ENCODE measurements at regions not wholly inside any gene's neighbourhood (a gene's known extent, or its start where the extent isn't known, plus 50 kb on each side); places are given as distances from the start of the nearest gene placed in this dataset.

DNA sequence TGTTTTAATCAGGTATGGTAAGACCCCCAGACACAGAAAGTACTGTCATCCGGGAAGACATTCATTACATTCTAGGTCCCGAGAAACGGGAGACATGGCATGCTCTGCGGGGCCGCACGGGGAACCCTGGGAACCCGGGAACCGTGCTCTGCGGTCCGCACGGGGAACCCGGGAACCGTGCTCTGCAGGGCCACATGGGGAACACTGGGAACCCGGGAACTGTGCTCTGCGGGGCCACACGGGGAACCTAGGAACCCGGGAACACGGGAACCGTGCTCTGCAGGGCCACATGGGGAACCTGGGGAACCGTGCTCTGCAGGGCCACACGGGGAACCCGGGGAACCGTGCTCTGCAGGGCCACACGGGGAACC, 165.6 kb upstream of the SULF2 start:
- ATAC-seq: no peak
- TF ChIP-seq MAX (CRISPR knock-in tag; IDR thresholded peaks at IDR 0.05) (no peak), NFE2L1 (CRISPR knock-in tag; IDR thresholded peaks at IDR 0.05) (no peak), ZNF671 (CRISPR knock-in tag; IDR thresholded peaks at IDR 0.05) (no peak), NFYB (CRISPR knock-in tag; conservative IDR thresholded peaks at IDR 0.05; ENCODE audit: low read depth) (no peak), ESRRA (CRISPR knock-in tag; IDR thresholded peaks at IDR 0.05; ENCODE audit: borderline replicate concordance) (no peak), CREB1 (CRISPR knock-in tag; IDR thresholded peaks at IDR 0.05) (no peak), TCF7 (CRISPR knock-in tag; IDR thresholded peaks at IDR 0.05; ENCODE audit: low read depth) (no peak), ZNF263 (CRISPR knock-in tag; IDR thresholded peaks at IDR 0.05; ENCODE audit: low read depth) (no peak), ZBTB21 (CRISPR knock-in tag; IDR thresholded peaks at IDR 0.05; ENCODE audit: borderline replicate concordance) (no peak), JUN (CRISPR knock-in tag; IDR thresholded peaks at IDR 0.05) (no peak), FOXP4 (CRISPR knock-in tag; IDR thresholded peaks at IDR 0.05) (no peak), RELA (CRISPR knock-in tag; IDR thresholded peaks at IDR 0.05; ENCODE audit: borderline replicate concordance) (no peak), TEAD1 (CRISPR knock-in tag; IDR thresholded peaks at IDR 0.05) (no peak), ZNF219 (CRISPR knock-in tag; IDR thresholded peaks at IDR 0.05; ENCODE audit: borderline replicate concordance) (no peak), MYBL2 (CRISPR knock-in tag; IDR thresholded peaks at IDR 0.05) (no peak)
- TF ChIP-seq, protein P1, sequence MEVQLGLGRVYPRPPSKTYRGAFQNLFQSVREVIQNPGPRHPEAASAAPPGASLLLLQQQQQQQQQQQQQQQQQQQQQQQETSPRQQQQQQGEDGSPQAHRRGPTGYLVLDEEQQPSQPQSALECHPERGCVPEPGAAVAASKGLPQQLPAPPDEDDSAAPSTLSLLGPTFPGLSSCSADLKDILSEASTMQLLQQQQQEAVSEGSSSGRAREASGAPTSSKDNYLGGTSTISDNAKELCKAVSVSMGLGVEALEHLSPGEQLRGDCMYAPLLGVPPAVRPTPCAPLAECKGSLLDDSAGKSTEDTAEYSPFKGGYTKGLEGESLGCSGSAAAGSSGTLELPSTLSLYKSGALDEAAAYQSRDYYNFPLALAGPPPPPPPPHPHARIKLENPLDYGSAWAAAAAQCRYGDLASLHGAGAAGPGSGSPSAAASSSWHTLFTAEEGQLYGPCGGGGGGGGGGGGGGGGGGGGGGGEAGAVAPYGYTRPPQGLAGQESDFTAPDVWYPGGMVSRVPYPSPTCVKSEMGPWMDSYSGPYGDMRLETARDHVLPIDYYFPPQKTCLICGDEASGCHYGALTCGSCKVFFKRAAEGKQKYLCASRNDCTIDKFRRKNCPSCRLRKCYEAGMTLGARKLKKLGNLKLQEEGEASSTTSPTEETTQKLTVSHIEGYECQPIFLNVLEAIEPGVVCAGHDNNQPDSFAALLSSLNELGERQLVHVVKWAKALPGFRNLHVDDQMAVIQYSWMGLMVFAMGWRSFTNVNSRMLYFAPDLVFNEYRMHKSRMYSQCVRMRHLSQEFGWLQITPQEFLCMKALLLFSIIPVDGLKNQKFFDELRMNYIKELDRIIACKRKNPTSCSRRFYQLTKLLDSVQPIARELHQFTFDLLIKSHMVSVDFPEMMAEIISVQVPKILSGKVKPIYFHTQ (CRISPR knock-in tag; IDR thresholded peaks at IDR 0.05): no peak
- 0 out of 2 replicates have a peak overlapping the region, but pooled peaks have one; percentile 70 for H3K27ac Mint-ChIP-seq
- peaks cover 3% of the 10 kb centered on the region; the same call in 1 of the 2 replicates for H3K9me3 Mint-ChIP-seq
- no peaks in the 10 kb centered on the region for H3K27me3 Mint-ChIP-seq (ENCODE audit: low read depth)
- peaks cover 14% of the 10 kb centered on the region for H3K4me1 Mint-ChIP-seq
- ChIA-PET POLR2A (no interaction called here), CTCF (interaction anchor here (1.1 kb wide), 1 partner anchor 164 kb away, joined by 3 read pairs; no protein-coding TSS in a partner anchor)
- H3K36me3 Mint-ChIP-seq: no peaks in the 10 kb centered on the region
- H3K4me3 Mint-ChIP-seq: no peak overlapping the region
- DNase-seq (ENCODE audit: low spot score): no peak

GRCh38 chr20:47950124-47950912, 165.0 kb upstream of the SULF2 start:
- H3K36me3 Mint-ChIP-seq: no peaks in the 10 kb centered on the region
- no peak for TF ChIP-seq ZNF396 (CRISPR knock-in tag; IDR thresholded peaks at IDR 0.05; ENCODE audit: borderline replicate concordance)
- TF ChIP-seq OVOL2 (CRISPR knock-in tag; IDR thresholded peaks at IDR 0.05; ENCODE audit: borderline replicate concordance): no peak
- TF ChIP-seq, protein P2, sequence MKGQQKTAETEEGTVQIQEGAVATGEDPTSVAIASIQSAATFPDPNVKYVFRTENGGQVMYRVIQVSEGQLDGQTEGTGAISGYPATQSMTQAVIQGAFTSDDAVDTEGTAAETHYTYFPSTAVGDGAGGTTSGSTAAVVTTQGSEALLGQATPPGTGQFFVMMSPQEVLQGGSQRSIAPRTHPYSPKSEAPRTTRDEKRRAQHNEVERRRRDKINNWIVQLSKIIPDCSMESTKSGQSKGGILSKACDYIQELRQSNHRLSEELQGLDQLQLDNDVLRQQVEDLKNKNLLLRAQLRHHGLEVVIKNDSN (CRISPR knock-in tag; IDR thresholded peaks at IDR 0.05): no peak
- TF ChIP-seq NFATC4 (CRISPR knock-in tag; IDR thresholded peaks at IDR 0.05): no peak
- TF ChIP-seq, protein P3, sequence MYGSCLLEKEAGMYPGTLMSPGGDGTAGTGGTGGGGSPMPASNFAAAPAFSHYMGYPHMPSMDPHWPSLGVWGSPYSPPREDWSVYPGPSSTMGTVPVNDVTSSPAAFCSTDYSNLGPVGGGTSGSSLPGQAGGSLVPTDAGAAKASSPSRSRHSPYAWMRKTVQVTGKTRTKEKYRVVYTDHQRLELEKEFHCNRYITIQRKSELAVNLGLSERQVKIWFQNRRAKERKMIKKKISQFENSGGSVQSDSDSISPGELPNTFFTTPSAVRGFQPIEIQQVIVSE (CRISPR knock-in tag; IDR thresholded peaks at IDR 0.05; ENCODE audit: borderline replicate concordance): no peak
- TF ChIP-seq, protein P4, sequence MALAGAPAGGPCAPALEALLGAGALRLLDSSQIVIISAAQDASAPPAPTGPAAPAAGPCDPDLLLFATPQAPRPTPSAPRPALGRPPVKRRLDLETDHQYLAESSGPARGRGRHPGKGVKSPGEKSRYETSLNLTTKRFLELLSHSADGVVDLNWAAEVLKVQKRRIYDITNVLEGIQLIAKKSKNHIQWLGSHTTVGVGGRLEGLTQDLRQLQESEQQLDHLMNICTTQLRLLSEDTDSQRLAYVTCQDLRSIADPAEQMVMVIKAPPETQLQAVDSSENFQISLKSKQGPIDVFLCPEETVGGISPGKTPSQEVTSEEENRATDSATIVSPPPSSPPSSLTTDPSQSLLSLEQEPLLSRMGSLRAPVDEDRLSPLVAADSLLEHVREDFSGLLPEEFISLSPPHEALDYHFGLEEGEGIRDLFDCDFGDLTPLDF (CRISPR knock-in tag; IDR thresholded peaks at IDR 0.05): no peak
- no peak for TF ChIP-seq RORB (CRISPR knock-in tag; IDR thresholded peaks at IDR 0.05)
- H3K27me3 Mint-ChIP-seq (ENCODE audit: low read depth): no peaks in the 10 kb centered on the region
- H3K4me3 Mint-ChIP-seq: no peak overlapping the region
- DNase-seq (ENCODE audit: low spot score): no peak
- peaks cover 14% of the 10 kb centered on the region for H3K4me1 Mint-ChIP-seq
- H3K9me3 Mint-ChIP-seq: peaks cover 3% of the 10 kb centered on the region; the same call in 1 of the 2 replicates
- peak overlapping the region; percentile 70; the same call in 1 of the 2 replicates for H3K27ac Mint-ChIP-seq
- peak; percentile 46 for ATAC-seq
- ChIA-PET CTCF (interaction anchor here (1.1 to 1.8 kb wide), 4 partner anchors 96 to 670 kb away, joined by 3 to 6 read pairs (median 4); no protein-coding TSS in a partner anchor), POLR2A (no interaction called here)
